ENCODE measurements at regions not wholly inside any gene's neighbourhood (a gene's known extent, or its start where the extent isn't known, plus 50 kb on each side); places are given as distances from the start of the nearest gene placed in this dataset.

DNA sequence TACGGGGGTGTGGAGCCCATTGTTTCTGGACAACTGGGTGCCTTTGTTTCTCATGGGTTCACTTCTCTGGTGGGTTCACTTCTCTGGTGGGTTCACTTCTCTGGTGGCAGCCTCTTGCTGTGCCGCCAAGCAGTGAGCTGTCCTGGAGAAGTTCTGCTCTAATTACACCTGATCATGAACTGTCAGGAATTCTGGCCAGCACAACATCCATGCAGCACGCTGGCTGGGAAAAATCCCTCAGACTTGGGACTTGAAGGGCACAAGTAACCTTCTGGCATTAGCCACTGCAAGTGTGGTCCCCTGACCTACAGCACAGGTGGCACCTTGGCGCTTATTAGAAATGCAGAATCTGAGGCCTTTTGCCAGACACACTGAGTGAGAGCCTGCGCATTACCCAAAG lies 752.5 kb downstream of the QKI start:
- no peak for TF ChIP-seq FOXP2 (optimal IDR thresholded peaks at IDR 0.05; ENCODE audit: borderline replicate concordance, extremely low read depth, extremely low read length, insufficient read depth)
- TF ChIP-seq, protein P1, sequence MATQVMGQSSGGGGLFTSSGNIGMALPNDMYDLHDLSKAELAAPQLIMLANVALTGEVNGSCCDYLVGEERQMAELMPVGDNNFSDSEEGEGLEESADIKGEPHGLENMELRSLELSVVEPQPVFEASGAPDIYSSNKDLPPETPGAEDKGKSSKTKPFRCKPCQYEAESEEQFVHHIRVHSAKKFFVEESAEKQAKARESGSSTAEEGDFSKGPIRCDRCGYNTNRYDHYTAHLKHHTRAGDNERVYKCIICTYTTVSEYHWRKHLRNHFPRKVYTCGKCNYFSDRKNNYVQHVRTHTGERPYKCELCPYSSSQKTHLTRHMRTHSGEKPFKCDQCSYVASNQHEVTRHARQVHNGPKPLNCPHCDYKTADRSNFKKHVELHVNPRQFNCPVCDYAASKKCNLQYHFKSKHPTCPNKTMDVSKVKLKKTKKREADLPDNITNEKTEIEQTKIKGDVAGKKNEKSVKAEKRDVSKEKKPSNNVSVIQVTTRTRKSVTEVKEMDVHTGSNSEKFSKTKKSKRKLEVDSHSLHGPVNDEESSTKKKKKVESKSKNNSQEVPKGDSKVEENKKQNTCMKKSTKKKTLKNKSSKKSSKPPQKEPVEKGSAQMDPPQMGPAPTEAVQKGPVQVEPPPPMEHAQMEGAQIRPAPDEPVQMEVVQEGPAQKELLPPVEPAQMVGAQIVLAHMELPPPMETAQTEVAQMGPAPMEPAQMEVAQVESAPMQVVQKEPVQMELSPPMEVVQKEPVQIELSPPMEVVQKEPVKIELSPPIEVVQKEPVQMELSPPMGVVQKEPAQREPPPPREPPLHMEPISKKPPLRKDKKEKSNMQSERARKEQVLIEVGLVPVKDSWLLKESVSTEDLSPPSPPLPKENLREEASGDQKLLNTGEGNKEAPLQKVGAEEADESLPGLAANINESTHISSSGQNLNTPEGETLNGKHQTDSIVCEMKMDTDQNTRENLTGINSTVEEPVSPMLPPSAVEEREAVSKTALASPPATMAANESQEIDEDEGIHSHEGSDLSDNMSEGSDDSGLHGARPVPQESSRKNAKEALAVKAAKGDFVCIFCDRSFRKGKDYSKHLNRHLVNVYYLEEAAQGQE (IDR thresholded peaks at IDR 0.05; ENCODE audit: insufficient read depth in 1 of 2, low read depth in 2 of 2, low read length in 2 of 2): no peak
- no peak for TF ChIP-seq POLR2AphosphoS5 (IDR thresholded peaks at IDR 0.05; ENCODE audit: low read depth, low read length)
- no peak for TF ChIP-seq SIN3A (IDR thresholded peaks at IDR 0.05; ENCODE audit: borderline replicate concordance, insufficient read depth, low read length)
- no peak for TF ChIP-seq TAF1 (IDR thresholded peaks at IDR 0.05; ENCODE audit: borderline replicate concordance, insufficient read depth, low read length)

GRCh38 chr6:164166515-164166914 lies 752.0 kb downstream of the QKI start:
- TF ChIP-seq TAF1 (IDR thresholded peaks at IDR 0.05; ENCODE audit: borderline replicate concordance, insufficient read depth, low read length) (no peak), POLR2AphosphoS5 (IDR thresholded peaks at IDR 0.05; ENCODE audit: low read depth, low read length) (no peak), SIN3A (IDR thresholded peaks at IDR 0.05; ENCODE audit: borderline replicate concordance, insufficient read depth, low read length) (no peak), FOXP2 (optimal IDR thresholded peaks at IDR 0.05; ENCODE audit: borderline replicate concordance, extremely low read depth, extremely low read length, insufficient read depth) (no peak)
- TF ChIP-seq, protein P1 (IDR thresholded peaks at IDR 0.05; ENCODE audit: insufficient read depth in 1 of 2, low read depth in 2 of 2, low read length in 2 of 2): no peak

GRCh38 chr6:164164876-164165275 lies 750.4 kb downstream of the QKI start:
- no peak for TF ChIP-seq TAF1 (IDR thresholded peaks at IDR 0.05; ENCODE audit: borderline replicate concordance, insufficient read depth, low read length)
- TF ChIP-seq SIN3A (IDR thresholded peaks at IDR 0.05; ENCODE audit: borderline replicate concordance, insufficient read depth, low read length): no peak
- TF ChIP-seq FOXP2 (optimal IDR thresholded peaks at IDR 0.05; ENCODE audit: borderline replicate concordance, extremely low read depth, extremely low read length, insufficient read depth): no peak
- no peak for TF ChIP-seq POLR2AphosphoS5 (IDR thresholded peaks at IDR 0.05; ENCODE audit: low read depth, low read length)
- TF ChIP-seq, protein P1 (IDR thresholded peaks at IDR 0.05; ENCODE audit: insufficient read depth in 1 of 2, low read depth in 2 of 2, low read length in 2 of 2): no peak

- no peak for TF ChIP-seq FOXP2 (optimal IDR thresholded peaks at IDR 0.05; ENCODE audit: borderline replicate concordance, extremely low read depth, extremely low read length, insufficient read depth)
- TF ChIP-seq, protein P1 (IDR thresholded peaks at IDR 0.05; ENCODE audit: insufficient read depth in 1 of 2, low read depth in 2 of 2, low read length in 2 of 2): no peak
- TF ChIP-seq SIN3A (IDR thresholded peaks at IDR 0.05; ENCODE audit: borderline replicate concordance, insufficient read depth, low read length): no peak
- TF ChIP-seq TAF1 (IDR thresholded peaks at IDR 0.05; ENCODE audit: borderline replicate concordance, insufficient read depth, low read length): no peak
- TF ChIP-seq POLR2AphosphoS5 (IDR thresholded peaks at IDR 0.05; ENCODE audit: low read depth, low read length): no peak
Measured at GRCh38 chr6:164163239-164163638, 748.7 kb downstream of the QKI start.

- TF ChIP-seq FOXP2 (optimal IDR thresholded peaks at IDR 0.05; ENCODE audit: borderline replicate concordance, extremely low read depth, extremely low read length, insufficient read depth) (no peak), POLR2AphosphoS5 (IDR thresholded peaks at IDR 0.05; ENCODE audit: low read depth, low read length) (no peak), SIN3A (IDR thresholded peaks at IDR 0.05; ENCODE audit: borderline replicate concordance, insufficient read depth, low read length) (no peak), TAF1 (IDR thresholded peaks at IDR 0.05; ENCODE audit: borderline replicate concordance, insufficient read depth, low read length) (no peak)
- TF ChIP-seq, protein P1 (IDR thresholded peaks at IDR 0.05; ENCODE audit: insufficient read depth in 1 of 2, low read depth in 2 of 2, low read length in 2 of 2): no peak
Measured at GRCh38 chr6:164159061-164159460, 744.5 kb downstream of the QKI start.
